Suprapubic skin (tissue), 4 donors: ENCODE measurements at regions not wholly inside any gene's neighbourhood (a gene's known extent, or its start where the extent isn't known, plus 50 kb on each side); places are given as distances from the start of the nearest gene placed in this dataset.

Experiments used
- CTCF ChIP-seq, 2 donors: fragments of 200-600 bp in 1 of 2; fragments of 450-650 bp in 1 of 2; sonication (generic) in 1 of 2; IDR thresholded peaks; one replicate each; pipeline ENCODE4 v1.5.1; 2016 to 2019; ENCODE audit warnings: antibody characterized with exemption in 2 of 2, mild to moderate bottlenecking in 1 of 2, moderate library complexity in 1 of 2
- EP300 ChIP-seq: sonication (generic); formaldehyde crosslinking; IDR thresholded peaks from one replicate; pipeline ENCODE4 v1.6.1; 2017; ENCODE audit warnings: antibody characterized with exemption
- POLR2A ChIP-seq, 2 donors: fragments of 450-650 bp; IDR thresholded peaks; one replicate each; pipeline ENCODE4 v1.6.1; 2017; ENCODE audit warnings: antibody characterized with exemption in 2 of 2, mild to moderate bottlenecking in 2 of 2, moderate library complexity in 2 of 2
- POLR2AphosphoS5 ChIP-seq, 3 donors: sonication (generic); formaldehyde crosslinking; IDR thresholded peaks; one replicate each; pipeline ENCODE4 v1.6.1; 2017; ENCODE audit warnings: antibody characterized with exemption in 3 of 3

GRCh38 chr9:14516656-14517055 is 176.6 kb downstream of the ZDHHC21 start:
- no peak for TF ChIP-seq CTCF (IDR thresholded peaks at IDR 0.05)
- no peak for TF ChIP-seq EP300
- no peak for TF ChIP-seq POLR2A (IDR thresholded peaks at IDR 0.05)
- TF ChIP-seq POLR2AphosphoS5 (IDR thresholded peaks at IDR 0.05): no peak
